Liver (tissue), 7 donors: ENCODE measurements at regions not wholly inside any gene's neighbourhood (a gene's known extent, or its start where the extent isn't known, plus 50 kb on each side); places are given as distances from the start of the nearest gene placed in this dataset.

Experiments
- DNase-seq: peaks from one replicate; pipeline ENCODE4 v3.0.0-alpha.2; 2017; ENCODE audit warnings: low spot score
- H3K27ac ChIP-seq, 2 donors: one replicate each; pipeline ENCODE4 v1.7.0; 2013; ENCODE audit warnings: inconsistent platforms in 2 of 2, low read length in 2 of 2, control low read depth in 1 of 2, low read depth in 1 of 2, mild to moderate bottlenecking in 1 of 2
- H3K27me3 ChIP-seq, 4 donors: one replicate each; pipeline versions ENCODE4 v1.6.1 to v1.7.0; 2013; ENCODE audit warnings: low read length in 3 of 4, inconsistent platforms in 1 of 4, mild to moderate bottlenecking in 1 of 4, moderate library complexity in 1 of 4; ENCODE audit not compliant: control insufficient read depth in 4 of 4, insufficient read depth in 4 of 4
- H3K36me3 ChIP-seq, 4 donors: one replicate each; pipeline versions ENCODE4 v1.6.1 to v1.7.0; 2013; ENCODE audit warnings: low read length in 3 of 4, mild to moderate bottlenecking in 3 of 4, low read depth in 1 of 4, moderate library complexity in 1 of 4; ENCODE audit not compliant: control insufficient read depth in 4 of 4, insufficient read depth in 3 of 4
- H3K4me1 ChIP-seq, 4 donors: one replicate each; pipeline versions ENCODE4 v1.6.1 to v1.7.0; 2013; ENCODE audit warnings: low read length in 3 of 4, mild to moderate bottlenecking in 3 of 4, moderate library complexity in 1 of 4; ENCODE audit not compliant: control insufficient read depth in 4 of 4, insufficient read depth in 4 of 4
- H3K4me3 ChIP-seq, 3 donors: one replicate each; pipeline versions ENCODE4 v1.6.1 to v1.7.0; 2013; ENCODE audit warnings: low read length in 3 of 3, control low read depth in 1 of 3, low read depth in 1 of 3, mild to moderate bottlenecking in 1 of 3
- H3K9ac ChIP-seq, 2 donors: one replicate each; pipeline ENCODE4 v1.7.0; 2013; ENCODE audit warnings: low read length in 2 of 2, mild to moderate bottlenecking in 2 of 2, moderate library complexity in 2 of 2, control low read depth in 1 of 2, low read depth in 1 of 2
- H3K9me3 ChIP-seq, 4 donors: one replicate each; pipeline versions ENCODE4 v1.6.1 to v1.7.0; 2013; ENCODE audit warnings: low read length in 3 of 4; ENCODE audit not compliant: control insufficient read depth in 4 of 4
- ATF3 ChIP-seq: IDR thresholded peaks from 2 replicates; pipeline ENCODE4 v1.6.1; 2016; ENCODE audit warnings: antibody characterized with exemption
- EGR1 ChIP-seq, 2 donors: IDR thresholded peaks; 2 replicates each; pipeline ENCODE4 v1.6.1; 2016 to 2018; ENCODE audit warnings: antibody characterized with exemption in 2 of 2, low read depth in 2 of 2
- FOXA1 ChIP-seq: IDR thresholded peaks from 2 replicates; pipeline ENCODE4 v1.6.1; 2016; ENCODE audit warnings: antibody characterized with exemption
- FOXA2 ChIP-seq: IDR thresholded peaks from 2 replicates; pipeline ENCODE4 v1.6.1; 2016; ENCODE audit warnings: antibody characterized with exemption
- GABPA ChIP-seq, 2 donors: IDR thresholded peaks in 1 of 2; conservative IDR thresholded peaks in 1 of 2; 2 replicates each; pipeline ENCODE4 v1.6.1; 2016; ENCODE audit warnings: antibody characterized with exemption in 2 of 2, mild to moderate bottlenecking in 1 of 2, moderate library complexity in 1 of 2
- HNF4G ChIP-seq: IDR thresholded peaks from 2 replicates; pipeline ENCODE4 v1.6.1; 2016; ENCODE audit warnings: antibody characterized with exemption
- JUND ChIP-seq, 2 donors: IDR thresholded peaks; 2 replicates each; pipeline ENCODE4 v1.6.1; 2016; ENCODE audit warnings: antibody characterized with exemption in 2 of 2
- MAX ChIP-seq: IDR thresholded peaks from 2 replicates; pipeline ENCODE4 v1.6.1; 2016; ENCODE audit warnings: antibody characterized with exemption
- NR2F2 ChIP-seq: IDR thresholded peaks from 2 replicates; pipeline ENCODE4 v1.6.1; 2016; ENCODE audit warnings: antibody characterized with exemption
- REST ChIP-seq: IDR thresholded peaks from 2 replicates; pipeline ENCODE4 v1.6.1; 2016; ENCODE audit warnings: antibody characterized with exemption, mild to moderate bottlenecking
- RXRA ChIP-seq, 2 donors: IDR thresholded peaks; 2 replicates each; pipeline ENCODE4 v1.6.1; 2017 to 2018; ENCODE audit warnings: antibody characterized with exemption in 2 of 2, mild to moderate bottlenecking in 1 of 2
- SP1 ChIP-seq: IDR thresholded peaks from 2 replicates; pipeline ENCODE4 v1.6.1; 2018; ENCODE audit warnings: antibody characterized with exemption, mild to moderate bottlenecking
- TAF1 ChIP-seq: conservative IDR thresholded peaks from 2 replicates; pipeline ENCODE4 v1.6.1; 2016; ENCODE audit warnings: antibody characterized with exemption, mild to moderate bottlenecking
- YY1 ChIP-seq: IDR thresholded peaks from 2 replicates; pipeline ENCODE4 v1.6.1; 2016; ENCODE audit warnings: antibody characterized with exemption, mild to moderate bottlenecking
- ZBTB33 ChIP-seq: IDR thresholded peaks from 2 replicates; pipeline ENCODE4 v1.6.1; 2016; ENCODE audit warnings: antibody characterized with exemption
- WGBS: extraction: QIAGEN DNeasy Blood & Tissue Kit; methylation state at CpG from one replicate; pipeline ENCODE4 v1.1.7; 2013; 5-methylcytosine and 5-hydroxymethylcytosine counted together
- donor health status: healthy.
- donor health status: healthy.
- donor health status: healthy.
- donor health status: healthy.

GRCh38 chr21:27450216-27450615 is 483.3 kb upstream of the ADAMTS5 start:
- H3K9me3 ChIP-seq, result peaks cover 0 to 2% (median 0%) of the 10 kb centered on the region in 4 donors
- no peak overlapping the region for H3K27ac ChIP-seq
- H3K36me3 ChIP-seq, result no peaks in the 10 kb centered on the region
- H3K27me3 ChIP-seq, result peaks cover 0 to 3% (median 0%) of the 10 kb centered on the region in 4 donors
- no peak overlapping the region for H3K9ac ChIP-seq
- H3K4me1 ChIP-seq, result no peaks in the 10 kb centered on the region
- no peak overlapping the region for H3K4me3 ChIP-seq
- TF ChIP-seq ZBTB33, result no peak
- TF ChIP-seq YY1, result no peak
- TF ChIP-seq MAX, result no peak
- no peak for TF ChIP-seq REST
- TF ChIP-seq FOXA2, result no peak
- TF ChIP-seq RXRA (IDR thresholded peaks at IDR 0.05), result no peak
- no peak for TF ChIP-seq GABPA (IDR thresholded peaks at IDR 0.05 in 1 of 2, conservative IDR thresholded peaks at IDR 0.05 in 1 of 2)
- no peak for TF ChIP-seq HNF4G
- TF ChIP-seq FOXA1, result no peak
- TF ChIP-seq ATF3, result no peak
- TF ChIP-seq SP1, result no peak
- WGBS, result 51% methylated on average over 3 of the region's 3 CpGs
- no peak for DNase-seq

- no peaks in the 10 kb centered on the region for H3K4me1 ChIP-seq
- H3K36me3 ChIP-seq, result no peaks in the 10 kb centered on the region
- peaks cover 0 to 3% (median 0%) of the 10 kb centered on the region in 4 donors for H3K27me3 ChIP-seq
- H3K4me3 ChIP-seq, result no peak overlapping the region
- WGBS, result 58% methylated on average over 7 of the region's 7 CpGs
- TF ChIP-seq NR2F2 (peak; percentile 80), MAX (peak; percentile 46), JUND (IDR thresholded peaks at IDR 0.05) (no peak), EGR1 (IDR thresholded peaks at IDR 0.05; ENCODE audit: low read depth in 2 of 2) (peak in 1 of 2 donors; percentile 27), ATF3 (no peak), TAF1 (no peak)
- no peak overlapping the region for H3K27ac ChIP-seq
- H3K9me3 ChIP-seq, result peaks cover 0 to 2% (median 0%) of the 10 kb centered on the region in 4 donors
- DNase-seq, result no peak
- no peak overlapping the region for H3K9ac ChIP-seq
Measured at GRCh38 chr21:27448960-27449359, 482.1 kb upstream of the ADAMTS5 start.
